Mesenchymal stem cell (in vitro differentiated cells and primary cell): ENCODE measurements at regions not wholly inside any gene's neighbourhood (a gene's known extent, or its start where the extent isn't known, plus 50 kb on each side); places are given as distances from the start of the nearest gene placed in this dataset.
A peak's percentile ranks its signal among the peaks of the same experiment; 100 is the strongest.

Source experiments
- DNase-seq: peaks from one replicate; pipeline ENCODE4 v3.0.0-alpha.2; 2013
- H2AFZ ChIP-seq: one replicate; pipeline ENCODE4 v1.6.1; 2013; ENCODE audit warnings: low read depth, mild to moderate bottlenecking, control low read depth, inconsistent platforms, low read length, moderate library complexity
- H2AK5ac ChIP-seq: 2 replicates; pipeline ENCODE4 v1.6.1; 2013; ENCODE audit warnings: low read length, moderate library complexity, mild to moderate bottlenecking, inconsistent platforms; ENCODE audit not compliant: severe bottlenecking
- H2BK120ac ChIP-seq: one replicate; pipeline ENCODE4 v1.6.1; 2013; ENCODE audit warnings: low read depth, mild to moderate bottlenecking, inconsistent platforms, low read length, moderate library complexity
- H2BK12ac ChIP-seq, 2 experiments: one replicate each; pipeline ENCODE4 v1.6.1; 2013; ENCODE audit warnings: inconsistent platforms in 2 of 2, low read length in 2 of 2, mild to moderate bottlenecking in 2 of 2, moderate library complexity in 2 of 2, control low read depth in 1 of 2
- H2BK15ac ChIP-seq: one replicate; pipeline ENCODE4 v1.6.1; 2013; ENCODE audit warnings: mild to moderate bottlenecking, low read depth, inconsistent platforms; ENCODE audit not compliant: poor library complexity, severe bottlenecking
- H2BK5ac ChIP-seq: 2 replicates; pipeline ENCODE4 v1.6.1; 2013; ENCODE audit warnings: low read depth, mild to moderate bottlenecking, low read length, control low read depth, inconsistent platforms; ENCODE audit not compliant: poor library complexity, severe bottlenecking
- H3K14ac ChIP-seq, 2 experiments: one replicate each; pipeline ENCODE4 v1.6.1; 2013; ENCODE audit warnings: inconsistent platforms in 2 of 2, low read length in 2 of 2, control low read depth in 1 of 2, mild to moderate bottlenecking in 1 of 2, moderate library complexity in 1 of 2
- H3K18ac ChIP-seq, 2 experiments: one replicate each; pipeline ENCODE4 v1.6.1; 2013; ENCODE audit warnings: inconsistent platforms in 2 of 2, low read length in 2 of 2, control low read depth in 1 of 2, low read depth in 1 of 2, mild to moderate bottlenecking in 1 of 2
- H3K23ac ChIP-seq, 2 experiments: one replicate each; pipeline ENCODE4 v1.6.1; 2013; ENCODE audit warnings: inconsistent platforms in 2 of 2, low read length in 2 of 2, mild to moderate bottlenecking in 2 of 2, moderate library complexity in 2 of 2, control low read depth in 1 of 2
- H3K27ac ChIP-seq: 2 replicates; pipeline ENCODE4 v1.5.1; 2013; ENCODE audit warnings: mild to moderate bottlenecking, moderate library complexity, low read length, control low read depth, inconsistent platforms; ENCODE audit not compliant: poor library complexity, severe bottlenecking
- H3K27me3 ChIP-seq, 2 experiments: 2 replicates each; pipeline versions ENCODE4 v1.6.1 to v1.7.0; 2013; ENCODE audit warnings: low read length in 2 of 2, mild to moderate bottlenecking in 2 of 2, moderate library complexity in 2 of 2, control low read depth in 1 of 2, inconsistent platforms in 1 of 2; ENCODE audit not compliant: control insufficient read depth in 1 of 2, insufficient read depth in 1 of 2
- H3K36me3 ChIP-seq, 2 experiments: 2 replicates each; pipeline versions ENCODE4 v1.6.1 to v1.7.0; 2013; ENCODE audit warnings: low read length in 2 of 2, control low read depth in 1 of 2, inconsistent platforms in 1 of 2, low read depth in 1 of 2, mild to moderate bottlenecking in 1 of 2; ENCODE audit not compliant: insufficient read depth in 2 of 2, control insufficient read depth in 1 of 2
- H3K4ac ChIP-seq, 2 experiments: one replicate each; pipeline ENCODE4 v1.6.1; 2013; ENCODE audit warnings: inconsistent platforms in 2 of 2, low read length in 2 of 2, mild to moderate bottlenecking in 2 of 2, moderate library complexity in 2 of 2, control low read depth in 1 of 2, low read depth in 1 of 2
- H3K4me1 ChIP-seq: 2 replicates; pipeline ENCODE4 v1.6.1; 2013; ENCODE audit warnings: low read depth, low read length, control low read depth; ENCODE audit not compliant: control insufficient read depth, insufficient read depth
- H3K4me2 ChIP-seq: 2 replicates; pipeline ENCODE4 v1.6.1; 2013; ENCODE audit warnings: low read length, mild to moderate bottlenecking, inconsistent platforms; ENCODE audit not compliant: poor library complexity, severe bottlenecking
- H3K4me3 ChIP-seq, 2 experiments: 2 replicates each; pipeline versions ENCODE4 v1.5.1 to v1.7.0; 2013; ENCODE audit warnings: low read length in 2 of 2, mild to moderate bottlenecking in 2 of 2, control low read depth in 1 of 2, low read depth in 1 of 2; ENCODE audit not compliant: insufficient read depth in 1 of 2
- H3K79me1 ChIP-seq: replicated peaks from 2 replicates; pipeline ENCODE4 v1.6.1; 2013; ENCODE audit warnings: mild to moderate bottlenecking, control low read depth, low read length, inconsistent platforms; ENCODE audit not compliant: poor library complexity, severe bottlenecking
- H3K9ac ChIP-seq: 2 replicates; pipeline ENCODE4 v1.7.0; 2013; ENCODE audit warnings: mild to moderate bottlenecking, low read length, moderate library complexity
- H3K9me3 ChIP-seq: 2 replicates; pipeline ENCODE4 v1.7.0; 2013; ENCODE audit warnings: mild to moderate bottlenecking, low read length; ENCODE audit not compliant: control insufficient read depth
- H4K8ac ChIP-seq: one replicate; pipeline ENCODE4 v1.6.1; 2013; ENCODE audit warnings: inconsistent platforms, mild to moderate bottlenecking, low read length, moderate library complexity
- H4K91ac ChIP-seq: one replicate; pipeline ENCODE4 v1.6.1; 2013; ENCODE audit warnings: mild to moderate bottlenecking, low read length, inconsistent platforms
- WGBS: methylation state at CpG from one replicate; pipeline ENCODE4 v1.1.7; 2013; ENCODE audit warnings: mixed read lengths; 5-methylcytosine and 5-hydroxymethylcytosine counted together

GRCh38 chr2:19746611-19747309, 155.0 kb downstream of the TTC32 start:
- peaks cover 0 to 15% of the 10 kb centered on the region in 2 experiments for H3K27me3 ChIP-seq
- 69% methylated on average over 13 of the region's 13 CpGs for WGBS
- H3K18ac ChIP-seq, result peak overlapping the region in 1 of 2 experiments; percentile 61
- H2AK5ac ChIP-seq, result no peak overlapping the region
- peak overlapping the region; percentile 44 for H4K91ac ChIP-seq
- no peak overlapping the region for H4K8ac ChIP-seq
- peaks cover 3% of the 10 kb centered on the region for H3K4me1 ChIP-seq
- H2BK5ac ChIP-seq, result no peak overlapping the region
- H2AFZ ChIP-seq, result no peak overlapping the region
- H3K4me3 ChIP-seq, result no peak overlapping the region
- H3K14ac ChIP-seq, result peak overlapping the region in 1 of 2 experiments; percentile 80
- no peak overlapping the region for H3K9ac ChIP-seq
- no peaks in the 10 kb centered on the region for H3K9me3 ChIP-seq
- H3K23ac ChIP-seq, result no peak overlapping the region
- H2BK12ac ChIP-seq, result peak overlapping the region; percentile 57 to 73
- no peak overlapping the region for H3K4me2 ChIP-seq
- H2BK120ac ChIP-seq, result no peak overlapping the region
- no peak overlapping the region for H3K27ac ChIP-seq
- no peaks in the 10 kb centered on the region for H3K36me3 ChIP-seq
- H3K79me1 ChIP-seq, result no peaks in the 10 kb centered on the region
- peak overlapping the region in 1 of 2 experiments; percentile 51 for H3K4ac ChIP-seq
- H2BK15ac ChIP-seq, result no peak overlapping the region
- no peak for DNase-seq

GRCh38 chr2:19746137-19746600, 155.6 kb downstream of the TTC32 start:
- Histone ChIP-seq H2AFZ (no peak overlapping the region), H3K79me1 (no peaks in the 10 kb centered on the region), H3K14ac (peak overlapping the region in 1 of 2 experiments; percentile 80), H2BK12ac (peak overlapping the region; percentile 57 to 73), H3K23ac (no peak overlapping the region), H3K4me1 (peaks cover 3% of the 10 kb centered on the region), H3K4ac (no peak overlapping the region), H3K9ac (no peak overlapping the region), H3K36me3 (no peaks in the 10 kb centered on the region), H3K18ac (peak overlapping the region in 1 of 2 experiments; percentile 13), H2BK120ac (no peak overlapping the region), H4K8ac (no peak overlapping the region), H3K9me3 (no peaks in the 10 kb centered on the region), H2AK5ac (no peak overlapping the region), H2BK5ac (no peak overlapping the region), H2BK15ac (no peak overlapping the region), H3K27ac (no peak overlapping the region), H3K4me3 (no peak overlapping the region), H4K91ac (peak overlapping the region; percentile 44), H3K4me2 (no peak overlapping the region), H3K27me3 (peaks cover 0 to 11% of the 10 kb centered on the region in 2 experiments)
- no peak for DNase-seq
- whole genome bisulfite sequencing, result 92% methylated on average over 6 of the region's 8 CpGs

- no peak for DNase-seq
- 86% methylated on average over 17 of the region's 17 CpGs for WGBS
- H3K4me2 ChIP-seq, result no peak overlapping the region
- H3K18ac ChIP-seq, result peak overlapping the region; percentile 21 to 61
- H2AK5ac ChIP-seq, result no peak overlapping the region
- no peak overlapping the region for H2AFZ ChIP-seq
- H3K27me3 ChIP-seq, result peaks cover 0 to 6% of the 10 kb centered on the region in 2 experiments
- H3K9ac ChIP-seq, result no peak overlapping the region
- no peaks in the 10 kb centered on the region for H3K79me1 ChIP-seq
- H3K27ac ChIP-seq, result no peak overlapping the region
- peaks cover 3% of the 10 kb centered on the region for H3K4me1 ChIP-seq
- H3K4ac ChIP-seq, result no peak overlapping the region
- H2BK120ac ChIP-seq, result no peak overlapping the region
- H3K9me3 ChIP-seq, result no peaks in the 10 kb centered on the region
- no peak overlapping the region for H3K23ac ChIP-seq
- no peak overlapping the region for H2BK5ac ChIP-seq
- peak overlapping the region; percentile 52 for H4K91ac ChIP-seq
- no peaks in the 10 kb centered on the region for H3K36me3 ChIP-seq
- H3K4me3 ChIP-seq, result no peak overlapping the region
- no peak overlapping the region for H2BK15ac ChIP-seq
- no peak overlapping the region for H3K14ac ChIP-seq
- no peak overlapping the region for H4K8ac ChIP-seq
- no peak overlapping the region for H2BK12ac ChIP-seq
These were observed 156.3 kb downstream of the TTC32 start for GRCh38 chr2:19745318-19746136.
